GM23248 (cell line): ENCODE measurements at regions not wholly inside any gene's neighbourhood (a gene's known extent, or its start where the extent isn't known, plus 50 kb on each side); places are given as distances from the start of the nearest gene placed in this dataset.

Source experiments
- EZH2 ChIP-seq: fragments of 200-600 bp; sonication (generic); IDR thresholded peaks from 2 replicates; pipeline ENCODE4 v1.6.1; 2018; ENCODE audit warnings: antibody characterized with exemption, mild to moderate bottlenecking; ENCODE audit not compliant: insufficient read depth, poor library complexity, severe bottlenecking
- EZH2phosphoT487 ChIP-seq: fragments of 200-600 bp; sonication (generic); IDR thresholded peaks from 2 replicates; pipeline ENCODE4 v1.6.1; 2018; ENCODE audit warnings: antibody characterized with exemption, moderate library complexity, mild to moderate bottlenecking, low read depth; ENCODE audit not compliant: insufficient read depth

- TF ChIP-seq EZH2 = no peak
- no peak for TF ChIP-seq EZH2phosphoT487
Measured at GRCh38 chr17:54405826-54406225, 494.8 kb upstream of the TOM1L1 start.
